Skeletal muscle tissue (tissue), 3 donors: ENCODE measurements at regions not wholly inside any gene's neighbourhood (a gene's known extent, or its start where the extent isn't known, plus 50 kb on each side); places are given as distances from the start of the nearest gene placed in this dataset.
A peak's percentile ranks its signal among the peaks of the same experiment; 100 is the strongest.

Experiments
- H3K27ac ChIP-seq: one replicate; pipeline ENCODE4 v1.7.0; 2013; ENCODE audit warnings: mild to moderate bottlenecking, low read depth, low read length, inconsistent platforms
- H3K27me3 ChIP-seq, 3 donors: one replicate each; pipeline ENCODE4 v1.7.0; 2013; ENCODE audit warnings: low read length in 3 of 3; ENCODE audit not compliant: control insufficient read depth in 3 of 3, insufficient read depth in 3 of 3
- H3K36me3 ChIP-seq, 3 donors: one replicate each; pipeline ENCODE4 v1.7.0; 2013; ENCODE audit warnings: low read length in 3 of 3; ENCODE audit not compliant: control insufficient read depth in 3 of 3, insufficient read depth in 3 of 3
- H3K4me1 ChIP-seq, 3 donors: one replicate each; pipeline ENCODE4 v1.7.0; 2013; ENCODE audit warnings: low read length in 3 of 3, mild to moderate bottlenecking in 3 of 3; ENCODE audit not compliant: control insufficient read depth in 3 of 3, insufficient read depth in 3 of 3
- H3K4me3 ChIP-seq, 3 donors: one replicate each; pipeline ENCODE4 v1.7.0; 2013; ENCODE audit warnings: low read length in 3 of 3
- H3K9ac ChIP-seq, 3 donors: one replicate each; pipeline ENCODE4 v1.7.0; 2013; ENCODE audit warnings: low read length in 3 of 3, mild to moderate bottlenecking in 3 of 3, moderate library complexity in 2 of 3, low read depth in 1 of 3
- H3K9me3 ChIP-seq, 3 donors: one replicate each; pipeline ENCODE4 v1.7.0; 2013; ENCODE audit warnings: low read length in 3 of 3; ENCODE audit not compliant: control insufficient read depth in 3 of 3
- donor health status: Osteomylitis.

- H3K36me3 ChIP-seq, result no peaks in the 10 kb centered on the region
- no peak overlapping the region for H3K27ac ChIP-seq
- H3K9ac ChIP-seq, result no peak overlapping the region
- H3K27me3 ChIP-seq, result no peaks in the 10 kb centered on the region
- H3K4me1 ChIP-seq, result peaks cover 0 to 7% (median 0%) of the 10 kb centered on the region in 3 donors
- no peaks in the 10 kb centered on the region for H3K9me3 ChIP-seq
- no peak overlapping the region for H3K4me3 ChIP-seq
Observed at GRCh38 chr22:26753125-26753862, 95.9 kb downstream of the MIAT start.

GRCh38 chr22:26756675-26757293 is 99.4 kb downstream of the MIAT start:
- Histone ChIP-seq H3K27me3 (no peaks in the 10 kb centered on the region), H3K4me1 (peaks cover 0 to 3% (median 0%) of the 10 kb centered on the region in 3 donors), H3K36me3 (no peaks in the 10 kb centered on the region), H3K27ac (no peak overlapping the region), H3K4me3 (peak overlapping the region in 1 of 3 donors; percentile 58), H3K9ac (no peak overlapping the region), H3K9me3 (no peaks in the 10 kb centered on the region)

DNA sequence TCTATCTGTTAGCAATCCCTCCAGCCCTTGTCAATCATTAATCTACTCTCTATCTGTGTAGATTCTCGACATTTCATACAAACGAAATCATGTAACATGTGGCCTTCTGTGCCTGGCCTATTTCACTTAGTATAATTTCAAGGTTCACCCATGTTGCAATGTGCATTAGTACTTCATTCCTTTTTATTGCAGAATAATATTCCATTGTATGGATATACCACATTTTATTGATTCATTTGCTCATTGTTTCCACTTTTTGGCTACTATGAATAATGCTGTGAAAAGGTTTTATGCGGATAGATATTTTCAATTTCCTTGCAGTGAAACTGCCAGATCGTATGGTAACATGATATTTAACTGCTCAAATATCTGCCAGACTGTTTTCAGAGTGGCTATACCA is 100.1 kb downstream of the MIAT start:
- Histone ChIP-seq H3K4me3 (no peak overlapping the region), H3K27ac (no peak overlapping the region), H3K4me1 (peaks cover 0 to 3% (median 0%) of the 10 kb centered on the region in 3 donors), H3K36me3 (no peaks in the 10 kb centered on the region), H3K27me3 (no peaks in the 10 kb centered on the region), H3K9me3 (no peaks in the 10 kb centered on the region), H3K9ac (no peak overlapping the region)

DNA sequence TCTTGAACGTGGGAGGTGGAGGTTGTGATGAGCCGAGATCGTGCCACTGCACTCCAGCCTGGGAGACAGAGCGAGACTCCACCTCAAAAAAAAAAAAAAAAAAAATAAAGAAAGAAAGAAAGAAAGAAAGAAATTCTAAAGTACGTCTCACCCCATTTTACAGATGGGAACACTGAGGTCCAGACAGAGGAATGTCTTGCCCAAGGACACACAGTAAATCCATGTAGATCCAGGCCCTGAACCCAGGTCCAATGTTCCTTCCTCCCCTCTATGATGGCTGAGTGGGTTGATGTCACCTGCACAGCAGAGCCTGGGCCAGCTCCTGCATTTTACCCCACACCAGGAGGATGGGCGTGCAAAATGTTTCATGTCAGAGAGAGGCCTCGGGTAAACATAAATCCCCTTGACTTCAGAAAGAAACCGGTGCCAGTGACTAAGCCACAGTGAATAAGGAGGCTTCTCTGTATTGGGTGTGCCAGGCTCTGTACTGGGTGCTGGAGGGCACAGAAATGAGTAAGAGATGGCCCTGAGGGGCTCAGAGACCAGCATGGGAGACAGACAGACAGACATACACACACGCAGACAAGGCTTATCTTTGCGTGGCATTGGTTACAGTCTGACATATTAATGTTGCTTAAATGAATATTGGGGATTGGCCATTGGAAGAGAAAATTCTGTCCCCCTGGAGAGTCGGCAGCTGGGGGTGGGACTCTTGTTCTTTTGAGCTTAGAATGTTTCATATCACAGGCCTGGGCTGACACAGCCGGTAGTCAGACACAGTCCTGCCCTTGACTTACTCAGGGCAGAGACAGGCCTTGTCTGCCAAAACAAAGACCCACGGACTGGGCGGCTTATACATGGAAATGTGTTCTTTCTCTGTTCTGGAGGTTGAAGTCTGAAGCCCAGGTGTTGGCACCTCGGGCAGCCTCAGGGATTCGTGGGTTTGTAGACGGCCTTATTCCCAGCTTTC is 105.4 kb downstream of the MIAT start:
- Histone ChIP-seq H3K27ac (no peak overlapping the region), H3K9me3 (no peaks in the 10 kb centered on the region), H3K4me3 (no peak overlapping the region), H3K4me1 (peaks cover 0 to 3% (median 0%) of the 10 kb centered on the region in 3 donors), H3K36me3 (peaks cover 0 to 3% (median 0%) of the 10 kb centered on the region in 3 donors), H3K27me3 (no peaks in the 10 kb centered on the region), H3K9ac (no peak overlapping the region)

GRCh38 chr22:26763633-26764361 is 106.4 kb downstream of the MIAT start:
- no peaks in the 10 kb centered on the region for H3K9me3 ChIP-seq
- no peak overlapping the region for H3K9ac ChIP-seq
- H3K36me3 ChIP-seq, result peaks cover 0 to 3% (median 0%) of the 10 kb centered on the region in 3 donors
- H3K4me1 ChIP-seq, result peaks cover 0 to 3% (median 0%) of the 10 kb centered on the region in 3 donors
- no peak overlapping the region for H3K27ac ChIP-seq
- H3K4me3 ChIP-seq, result no peak overlapping the region
- H3K27me3 ChIP-seq, result no peaks in the 10 kb centered on the region

DNA sequence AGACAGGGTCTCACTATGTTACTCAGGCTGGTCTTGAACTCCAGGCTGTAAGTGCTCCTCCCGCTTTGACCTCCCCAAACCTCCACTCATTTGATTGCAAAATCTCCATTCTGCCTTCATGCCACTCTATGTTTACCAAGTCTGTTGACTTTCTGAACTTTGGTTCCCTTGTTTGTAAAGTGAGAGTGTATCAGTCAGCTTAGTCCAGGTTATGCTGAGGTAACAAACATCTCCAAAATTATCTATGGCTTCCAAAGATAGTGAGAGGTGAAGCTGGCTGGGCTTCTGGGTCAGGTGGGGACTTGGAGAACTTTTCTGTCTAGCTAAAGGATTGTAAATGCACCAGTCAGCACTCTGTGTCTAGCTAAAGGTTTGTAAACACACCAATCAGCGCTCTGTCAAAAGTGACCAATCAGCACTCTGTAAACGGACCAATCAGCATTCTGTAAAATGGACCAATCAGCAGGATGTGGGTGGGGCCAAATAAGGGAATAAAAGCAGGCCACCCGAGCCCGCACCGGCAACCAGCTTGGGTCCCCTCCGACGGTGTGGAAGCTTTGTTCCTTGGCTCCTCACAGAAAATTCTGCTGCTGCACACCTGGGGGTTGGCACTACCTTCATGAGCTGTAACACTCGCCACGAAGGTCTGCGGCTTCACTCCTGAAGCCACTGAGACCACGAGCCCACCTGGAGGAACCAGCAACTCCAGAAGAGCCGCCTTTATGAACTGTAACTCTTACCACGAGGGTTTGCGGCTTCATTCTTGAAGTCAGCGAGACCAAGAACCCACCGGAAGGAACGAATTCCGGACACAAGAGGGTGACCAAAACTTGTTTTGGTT is 109.3 kb downstream of the MIAT start:
- Histone ChIP-seq H3K27me3 (no peaks in the 10 kb centered on the region), H3K4me1 (peaks cover 0 to 3% (median 0%) of the 10 kb centered on the region in 3 donors), H3K9ac (no peak overlapping the region), H3K36me3 (peaks cover 0 to 3% (median 0%) of the 10 kb centered on the region in 3 donors), H3K9me3 (no peaks in the 10 kb centered on the region), H3K4me3 (no peak overlapping the region), H3K27ac (no peak overlapping the region)

GRCh38 chr22:26767351-26768155 is 110.2 kb downstream of the MIAT start:
- Histone ChIP-seq H3K9ac (no peak overlapping the region), H3K27me3 (no peaks in the 10 kb centered on the region), H3K4me3 (no peak overlapping the region), H3K9me3 (no peaks in the 10 kb centered on the region), H3K36me3 (peaks cover 0 to 3% (median 0%) of the 10 kb centered on the region in 3 donors), H3K4me1 (peaks cover 0 to 3% (median 0%) of the 10 kb centered on the region in 3 donors), H3K27ac (no peak overlapping the region)

DNA sequence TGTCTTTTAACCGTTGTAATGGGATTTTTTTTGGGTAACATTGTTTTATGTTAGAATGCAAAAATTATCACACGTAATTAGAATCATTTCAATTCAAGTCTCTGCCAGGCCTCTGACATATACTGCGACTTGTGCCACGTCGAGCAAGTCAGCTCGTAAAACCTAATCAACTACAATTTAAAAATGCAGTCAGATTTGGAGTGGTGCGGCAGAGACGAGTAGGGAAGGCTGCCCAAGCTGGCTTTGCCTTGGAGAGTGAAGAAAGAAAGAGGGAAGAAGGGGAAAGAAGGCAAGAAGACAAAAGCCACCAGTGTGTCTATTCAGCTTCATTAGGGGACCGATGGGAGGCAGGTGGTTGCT is 110.7 kb downstream of the MIAT start:
- Histone ChIP-seq H3K4me1 (peaks cover 0 to 3% (median 0%) of the 10 kb centered on the region in 3 donors), H3K27me3 (no peaks in the 10 kb centered on the region), H3K27ac (no peak overlapping the region), H3K4me3 (no peak overlapping the region), H3K36me3 (peaks cover 0 to 3% (median 0%) of the 10 kb centered on the region in 3 donors), H3K9me3 (no peaks in the 10 kb centered on the region), H3K9ac (no peak overlapping the region)
